ENCODE measurements at regions not wholly inside any gene's neighbourhood (a gene's known extent, or its start where the extent isn't known, plus 50 kb on each side); places are given as distances from the start of the nearest gene placed in this dataset.

DNA sequence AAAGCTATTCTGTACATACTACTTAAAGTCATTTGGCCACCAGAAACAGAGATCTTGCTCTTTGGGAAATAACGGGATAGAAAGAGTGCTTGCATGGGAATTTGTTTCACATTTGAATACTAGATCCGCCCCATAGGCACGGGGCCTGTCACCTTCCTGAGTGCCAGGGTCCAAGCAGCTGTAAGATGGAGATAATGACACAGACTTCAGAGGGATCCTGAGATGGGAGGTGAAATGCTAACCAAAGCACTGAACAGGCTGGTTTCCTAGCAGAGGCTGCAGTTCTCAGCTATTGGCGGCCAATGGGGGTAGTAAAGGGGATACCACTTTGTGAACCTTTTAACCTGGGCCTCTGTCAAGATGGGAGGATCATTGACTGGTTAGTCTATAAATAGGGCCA is 225.4 kb downstream of the IRF8 start:
- TF ChIP-seq EP300 (IDR thresholded peaks at IDR 0.05) (no peak), POLR2A (IDR thresholded peaks at IDR 0.05) (no peak)
- TF ChIP-seq, protein P1, sequence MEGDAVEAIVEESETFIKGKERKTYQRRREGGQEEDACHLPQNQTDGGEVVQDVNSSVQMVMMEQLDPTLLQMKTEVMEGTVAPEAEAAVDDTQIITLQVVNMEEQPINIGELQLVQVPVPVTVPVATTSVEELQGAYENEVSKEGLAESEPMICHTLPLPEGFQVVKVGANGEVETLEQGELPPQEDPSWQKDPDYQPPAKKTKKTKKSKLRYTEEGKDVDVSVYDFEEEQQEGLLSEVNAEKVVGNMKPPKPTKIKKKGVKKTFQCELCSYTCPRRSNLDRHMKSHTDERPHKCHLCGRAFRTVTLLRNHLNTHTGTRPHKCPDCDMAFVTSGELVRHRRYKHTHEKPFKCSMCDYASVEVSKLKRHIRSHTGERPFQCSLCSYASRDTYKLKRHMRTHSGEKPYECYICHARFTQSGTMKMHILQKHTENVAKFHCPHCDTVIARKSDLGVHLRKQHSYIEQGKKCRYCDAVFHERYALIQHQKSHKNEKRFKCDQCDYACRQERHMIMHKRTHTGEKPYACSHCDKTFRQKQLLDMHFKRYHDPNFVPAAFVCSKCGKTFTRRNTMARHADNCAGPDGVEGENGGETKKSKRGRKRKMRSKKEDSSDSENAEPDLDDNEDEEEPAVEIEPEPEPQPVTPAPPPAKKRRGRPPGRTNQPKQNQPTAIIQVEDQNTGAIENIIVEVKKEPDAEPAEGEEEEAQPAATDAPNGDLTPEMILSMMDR (IDR thresholded peaks at IDR 0.05): no peak

All from tibial nerve (tissue), 4 donors.